HG03354 (cell line): ENCODE measurements at regions not wholly inside any gene's neighbourhood (a gene's known extent, or its start where the extent isn't known, plus 50 kb on each side); places are given as distances from the start of the nearest gene placed in this dataset.

Experiments used
- ATAC-seq: cut with Tn5 transposase; IDR thresholded peaks from one replicate; pipeline ENCODE4 v1.9.1; 2021; ENCODE audit warnings: mild to moderate bottlenecking; ENCODE audit not compliant: unreplicated experiment, poor library complexity, severe bottlenecking

GRCh38 chr10:44069573-44069972 lies 315.3 kb downstream of the CXCL12 start:
- no peak for ATAC-seq

- no peak for ATAC-seq
Measured at GRCh38 chr10:44068716-44069482, 316.0 kb downstream of the CXCL12 start.

GRCh38 chr10:44067432-44067831 lies 317.5 kb downstream of the CXCL12 start:
- ATAC-seq, result no peak

- ATAC-seq, result no peak
Measured at GRCh38 chr10:44066527-44067255, 318.2 kb downstream of the CXCL12 start.

- ATAC-seq, result no peak
Measured at GRCh38 chr10:44065788-44066526, 318.9 kb downstream of the CXCL12 start.

- ATAC-seq, result no peak
Measured at GRCh38 chr10:44064987-44065787, 319.7 kb downstream of the CXCL12 start.

- no peak for ATAC-seq
Measured at GRCh38 chr10:44064317-44064716, 320.6 kb downstream of the CXCL12 start.

GRCh38 chr10:44063686-44064085 lies 321.2 kb downstream of the CXCL12 start:
- ATAC-seq, result no peak

- no peak for ATAC-seq
Measured at GRCh38 chr10:44060719-44061118, 324.2 kb downstream of the CXCL12 start.

- no peak for ATAC-seq
Measured at GRCh38 chr10:44060221-44060620, 324.7 kb downstream of the CXCL12 start.

- ATAC-seq, result no peak
Measured at GRCh38 chr10:44058259-44058658, 326.6 kb downstream of the CXCL12 start.

- ATAC-seq, result no peak
Measured at GRCh38 chr10:44056967-44057805, 327.7 kb downstream of the CXCL12 start.

GRCh38 chr10:44056206-44056605 lies 328.7 kb downstream of the CXCL12 start:
- ATAC-seq, result no peak

- ATAC-seq, result no peak
Measured at GRCh38 chr10:44054046-44054445, 330.9 kb downstream of the CXCL12 start.

- ATAC-seq, result no peak
Measured at GRCh38 chr10:44053391-44053790, 331.5 kb downstream of the CXCL12 start.

GRCh38 chr10:44051584-44052385 lies 333.1 kb downstream of the CXCL12 start:
- no peak for ATAC-seq

GRCh38 chr10:44051091-44051490 lies 333.8 kb downstream of the CXCL12 start:
- no peak for ATAC-seq

- no peak for ATAC-seq
Measured at GRCh38 chr10:44049301-44050015, 335.4 kb downstream of the CXCL12 start.
